Thoracic aorta (tissue), 2 donors: ENCODE measurements at regions not wholly inside any gene's neighbourhood (a gene's known extent, or its start where the extent isn't known, plus 50 kb on each side); places are given as distances from the start of the nearest gene placed in this dataset.
A peak's percentile ranks its signal among the peaks of the same experiment; 100 is the strongest.

ENCODE experiments used
- ATAC-seq: fragments of 150-250 bp; one replicate; pipeline ENCODE4 v1.8.0; 2017; ENCODE audit warnings: low read depth; ENCODE audit not compliant: insufficient number of reproducible peaks, low FRiP score
- DNase-seq: peaks from one replicate; pipeline ENCODE4 v3.0.0-alpha.2; 2020; ENCODE audit warnings: low spot score
- H3K27ac ChIP-seq, 2 donors: fragments of 200-600 bp; sonication (generic); 1 replicate in 1 of 2; 2 replicates in 1 of 2; pipeline ENCODE4 v1.5.1; 2016; ENCODE audit warnings: mild to moderate bottlenecking in 2 of 2, moderate library complexity in 2 of 2
- H3K27me3 ChIP-seq: fragments of 200-600 bp; sonication (generic); replicated peaks from 2 replicates; pipeline ENCODE4 v1.6.0; 2016; ENCODE audit warnings: mild to moderate bottlenecking; ENCODE audit not compliant: insufficient read depth
- H3K36me3 ChIP-seq: fragments of 200-600 bp; sonication (generic); one replicate; pipeline ENCODE4 v1.5.1; 2016
- H3K4me1 ChIP-seq, 2 donors: fragments of 200-600 bp; sonication (generic); 1 replicate in 1 of 2; 2 replicates in 1 of 2; pipeline versions ENCODE4 v1.5.1 to v1.6.0; 2016; ENCODE audit warnings: low read depth in 2 of 2, mild to moderate bottlenecking in 1 of 2; ENCODE audit not compliant: control insufficient read depth in 1 of 2
- H3K4me3 ChIP-seq: fragments of 200-600 bp; sonication (generic); 2 replicates; pipeline ENCODE4 v1.5.1; 2016; ENCODE audit warnings: mild to moderate bottlenecking
- H3K9me3 ChIP-seq: fragments of 200-600 bp; sonication (generic); 2 replicates; pipeline ENCODE4 v1.5.1; 2016
- TF ChIP-seq, protein P1 (sequence below): fragments of 200-600 bp; sonication (generic); IDR thresholded peaks from one replicate; pipeline ENCODE4 v1.5.1; 2019; ENCODE audit warnings: antibody characterized with exemption

DNA sequence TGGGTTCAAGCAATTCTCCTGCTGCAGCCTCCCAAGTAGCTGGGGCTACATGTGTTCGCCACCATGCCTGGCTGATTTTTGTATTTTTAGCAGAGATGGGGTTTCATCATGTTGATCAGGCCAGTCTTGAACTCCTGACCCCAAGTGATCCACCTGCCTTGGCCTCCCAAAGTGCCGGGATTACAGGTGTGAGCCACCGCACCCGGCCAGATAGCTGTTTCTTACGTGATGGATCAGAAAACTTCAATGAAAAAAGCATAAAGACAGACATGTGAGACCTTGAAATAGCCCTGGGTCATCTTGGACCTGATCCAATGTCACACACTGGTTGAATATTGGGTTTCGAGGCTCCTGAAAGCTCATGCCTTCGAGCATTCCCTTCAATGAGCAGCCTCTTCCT is 66.7 kb upstream of the RTN4 start:
- Histone ChIP-seq H3K27ac (no peak overlapping the region), H3K9me3 (no peaks in the 10 kb centered on the region), H3K36me3 (no peaks in the 10 kb centered on the region), H3K4me1 (peaks cover 16 to 47% of the 10 kb centered on the region in 2 donors), H3K27me3 (no peaks in the 10 kb centered on the region), H3K4me3 (no peak overlapping the region)
- DNase-seq (no peak), ATAC-seq (no peak)
- TF ChIP-seq, protein P1, sequence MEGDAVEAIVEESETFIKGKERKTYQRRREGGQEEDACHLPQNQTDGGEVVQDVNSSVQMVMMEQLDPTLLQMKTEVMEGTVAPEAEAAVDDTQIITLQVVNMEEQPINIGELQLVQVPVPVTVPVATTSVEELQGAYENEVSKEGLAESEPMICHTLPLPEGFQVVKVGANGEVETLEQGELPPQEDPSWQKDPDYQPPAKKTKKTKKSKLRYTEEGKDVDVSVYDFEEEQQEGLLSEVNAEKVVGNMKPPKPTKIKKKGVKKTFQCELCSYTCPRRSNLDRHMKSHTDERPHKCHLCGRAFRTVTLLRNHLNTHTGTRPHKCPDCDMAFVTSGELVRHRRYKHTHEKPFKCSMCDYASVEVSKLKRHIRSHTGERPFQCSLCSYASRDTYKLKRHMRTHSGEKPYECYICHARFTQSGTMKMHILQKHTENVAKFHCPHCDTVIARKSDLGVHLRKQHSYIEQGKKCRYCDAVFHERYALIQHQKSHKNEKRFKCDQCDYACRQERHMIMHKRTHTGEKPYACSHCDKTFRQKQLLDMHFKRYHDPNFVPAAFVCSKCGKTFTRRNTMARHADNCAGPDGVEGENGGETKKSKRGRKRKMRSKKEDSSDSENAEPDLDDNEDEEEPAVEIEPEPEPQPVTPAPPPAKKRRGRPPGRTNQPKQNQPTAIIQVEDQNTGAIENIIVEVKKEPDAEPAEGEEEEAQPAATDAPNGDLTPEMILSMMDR: no peak

DNA sequence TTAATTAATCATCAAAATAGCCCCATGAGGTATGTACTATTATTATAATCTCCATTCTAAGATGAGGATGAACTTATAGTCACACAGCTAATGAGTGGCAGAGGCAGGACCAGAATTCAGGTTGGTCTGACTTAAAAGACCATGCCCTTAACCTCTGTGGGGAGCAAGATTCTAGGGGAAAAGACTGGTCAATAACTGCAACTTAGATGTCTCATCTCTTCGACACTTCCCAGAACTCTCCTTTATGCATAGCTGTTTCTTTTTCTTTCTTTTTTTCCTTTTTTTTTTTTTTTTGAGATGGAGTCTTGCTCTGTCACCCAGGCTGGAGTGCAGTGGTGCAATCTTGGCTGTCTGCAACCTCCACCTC is 66.3 kb upstream of the RTN4 start:
- ATAC-seq (no peak), DNase-seq (no peak)
- Histone ChIP-seq H3K9me3 (no peaks in the 10 kb centered on the region), H3K4me1 (peaks cover 18 to 47% of the 10 kb centered on the region in 2 donors), H3K36me3 (no peaks in the 10 kb centered on the region), H3K4me3 (no peak overlapping the region), H3K27me3 (no peaks in the 10 kb centered on the region), H3K27ac (no peak overlapping the region)
- TF ChIP-seq, protein P1: no peak

DNA sequence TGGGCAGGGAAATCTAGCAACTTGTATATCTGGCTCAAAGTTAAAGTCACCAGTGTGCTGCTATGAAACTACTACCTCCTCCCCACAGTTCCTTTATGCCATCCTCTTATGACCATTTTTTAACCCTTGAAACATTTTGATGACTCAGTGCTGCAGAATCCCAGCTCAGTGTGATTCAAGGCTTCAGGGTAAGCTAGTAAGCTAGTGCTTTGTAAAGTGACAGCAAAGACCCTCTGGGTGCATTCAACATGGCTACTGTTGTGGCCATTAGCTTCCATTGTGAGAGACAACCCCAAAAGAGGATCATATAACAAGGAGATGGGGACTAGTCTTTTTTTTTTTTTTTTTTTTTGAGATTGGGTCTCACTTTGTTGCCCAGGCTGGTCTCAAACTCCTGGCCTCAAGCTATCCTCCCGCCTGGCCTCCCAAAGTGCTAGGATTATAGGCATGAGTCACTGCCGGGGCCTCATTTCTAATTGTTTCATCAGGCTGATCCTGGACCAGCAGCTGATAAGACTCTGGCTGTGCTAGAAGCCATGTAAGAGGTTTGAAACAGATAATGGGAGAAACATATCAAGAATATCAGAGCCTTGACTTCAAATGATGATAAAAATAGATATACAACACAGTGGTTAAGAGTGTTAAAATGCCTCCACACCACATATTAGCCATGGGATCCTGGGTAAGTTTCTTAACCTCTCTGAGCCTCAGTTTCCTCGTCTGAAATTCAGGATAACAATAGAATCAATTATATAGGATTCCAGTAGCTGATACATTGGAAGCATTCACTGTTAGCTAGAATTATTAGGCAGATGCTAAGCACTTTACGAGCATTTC is 65.7 kb upstream of the RTN4 start:
- no peak for DNase-seq
- TF ChIP-seq, protein P1: no peak
- Histone ChIP-seq H3K27me3 (no peaks in the 10 kb centered on the region), H3K9me3 (no peaks in the 10 kb centered on the region), H3K4me3 (no peak overlapping the region), H3K27ac (no peak overlapping the region), H3K36me3 (no peaks in the 10 kb centered on the region), H3K4me1 (peaks cover 23 to 47% of the 10 kb centered on the region in 2 donors)
- no peak for ATAC-seq

DNA sequence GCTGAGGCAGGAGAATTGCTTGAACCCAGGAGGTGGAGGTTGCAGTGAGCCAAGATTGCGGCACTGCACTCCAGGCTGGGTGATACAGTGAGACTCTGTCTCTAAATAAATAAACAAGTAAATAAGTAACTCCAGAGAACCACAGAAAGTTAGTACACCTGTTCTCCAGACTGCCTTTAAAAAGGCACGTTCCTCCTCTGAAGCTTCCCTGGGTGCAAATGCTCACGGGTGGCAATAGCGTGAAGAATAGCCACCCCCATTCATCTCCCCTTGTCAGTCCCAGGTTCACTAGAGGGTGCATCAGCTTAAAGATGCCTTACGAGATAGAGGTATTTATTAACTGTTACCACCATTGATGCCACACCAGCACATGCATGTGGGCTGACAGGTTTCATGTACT is 64.3 kb upstream of the RTN4 start:
- Histone ChIP-seq H3K36me3 (no peaks in the 10 kb centered on the region), H3K4me3 (no peak overlapping the region), H3K9me3 (no peaks in the 10 kb centered on the region), H3K27ac (no peak overlapping the region), H3K27me3 (no peaks in the 10 kb centered on the region), H3K4me1 (peaks cover 20 to 39% of the 10 kb centered on the region in 2 donors)
- no peak for DNase-seq
- TF ChIP-seq, protein P1: no peak
- no peak for ATAC-seq

DNA sequence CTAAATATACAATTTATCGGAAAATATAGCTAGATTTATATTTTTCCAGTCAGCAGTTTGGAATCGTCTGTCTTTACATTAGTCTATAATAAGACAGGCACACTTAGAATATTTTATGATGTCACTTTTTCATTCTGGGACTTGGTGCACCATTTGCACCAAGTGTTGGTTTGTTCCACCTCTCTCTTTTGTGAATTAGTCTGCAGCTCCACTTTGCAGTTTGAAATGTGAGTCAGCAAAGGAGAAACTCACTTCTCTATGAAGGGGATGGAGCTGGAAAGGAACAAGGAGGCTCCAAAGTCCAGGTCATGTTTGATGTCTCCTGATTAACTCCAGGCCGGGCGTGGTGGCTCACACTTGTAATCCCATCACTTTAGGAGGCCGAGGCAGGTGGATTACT is 63.8 kb upstream of the RTN4 start:
- H3K27me3 ChIP-seq: no peaks in the 10 kb centered on the region
- peak overlapping the region in 1 of 2 donors; percentile 91 for H3K27ac ChIP-seq
- DNase-seq (no peak), ATAC-seq (no peak)
- H3K4me3 ChIP-seq: no peak overlapping the region
- H3K9me3 ChIP-seq: no peaks in the 10 kb centered on the region
- peaks cover 20 to 41% of the 10 kb centered on the region in 2 donors for H3K4me1 ChIP-seq
- no peaks in the 10 kb centered on the region for H3K36me3 ChIP-seq
- TF ChIP-seq, protein P1: no peak
